ENCODE measurements at regions not wholly inside any gene's neighbourhood (a gene's known extent, or its start where the extent isn't known, plus 50 kb on each side); places are given as distances from the start of the nearest gene placed in this dataset.

GRCh38 chr22:48687606-48688005, 1140.1 kb downstream of the BRD1 start:
- TF ChIP-seq GATA2 (IDR thresholded peaks at IDR 0.05; ENCODE audit: low read depth, low read length): no peak
- no peak for TF ChIP-seq GATA3 (IDR thresholded peaks at IDR 0.05; ENCODE audit: low read depth, low read length)

GRCh38 chr22:48686694-48687302, 1140.9 kb downstream of the BRD1 start:
- TF ChIP-seq GATA2 (IDR thresholded peaks at IDR 0.05; ENCODE audit: low read depth, low read length) (no peak), GATA3 (IDR thresholded peaks at IDR 0.05; ENCODE audit: low read depth, low read length) (no peak)

DNA sequence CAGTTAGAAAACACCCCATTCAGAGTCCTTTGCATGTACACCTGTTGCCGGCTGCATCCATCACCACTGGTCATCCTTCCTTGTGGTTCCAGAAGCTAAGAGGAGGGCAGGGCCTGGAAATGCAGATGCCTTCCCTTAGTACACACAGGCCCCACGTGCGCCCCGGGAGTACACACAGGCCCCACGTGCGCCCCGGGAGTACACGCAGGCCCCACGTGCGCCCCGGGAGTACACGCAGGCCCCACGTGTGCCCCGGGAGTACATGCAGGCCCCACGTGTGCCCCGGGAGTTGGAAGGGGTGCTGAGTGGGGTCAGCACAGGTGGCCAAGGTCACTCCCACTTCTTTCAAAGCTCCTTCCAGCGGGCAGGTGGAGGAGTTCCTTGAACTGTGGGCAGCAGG, 1141.9 kb downstream of the BRD1 start:
- TF ChIP-seq GATA3 (IDR thresholded peaks at IDR 0.05; ENCODE audit: low read depth, low read length): no peak
- TF ChIP-seq GATA2 (IDR thresholded peaks at IDR 0.05; ENCODE audit: low read depth, low read length): no peak

DNA sequence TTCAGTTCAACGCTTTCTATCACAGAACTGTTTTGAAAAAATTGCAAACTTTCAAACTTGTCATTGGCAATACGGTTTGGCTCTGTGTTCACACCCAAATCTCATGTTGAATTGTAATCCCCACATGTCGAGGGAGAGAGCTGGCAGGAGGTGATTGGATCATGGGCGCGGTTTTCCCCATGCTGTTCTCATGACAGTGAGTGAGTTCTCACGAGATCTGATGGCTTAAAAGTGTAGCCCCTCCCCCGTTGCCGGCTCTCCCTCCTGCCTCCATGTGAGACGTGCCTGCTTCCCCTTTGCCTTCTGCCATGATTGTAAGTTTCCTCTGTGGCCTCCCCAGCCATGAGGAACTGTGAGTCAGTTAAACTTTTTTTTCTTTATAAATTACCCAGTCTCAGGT, 1144.0 kb downstream of the BRD1 start:
- TF ChIP-seq GATA2 (IDR thresholded peaks at IDR 0.05; ENCODE audit: low read depth, low read length) (no peak), GATA3 (IDR thresholded peaks at IDR 0.05; ENCODE audit: low read depth, low read length) (no peak)

- TF ChIP-seq GATA2 (IDR thresholded peaks at IDR 0.05; ENCODE audit: low read depth, low read length) (no peak), GATA3 (IDR thresholded peaks at IDR 0.05; ENCODE audit: low read depth, low read length) (no peak)
Measured at GRCh38 chr22:48682504-48682903, 1145.2 kb downstream of the BRD1 start.

DNA sequence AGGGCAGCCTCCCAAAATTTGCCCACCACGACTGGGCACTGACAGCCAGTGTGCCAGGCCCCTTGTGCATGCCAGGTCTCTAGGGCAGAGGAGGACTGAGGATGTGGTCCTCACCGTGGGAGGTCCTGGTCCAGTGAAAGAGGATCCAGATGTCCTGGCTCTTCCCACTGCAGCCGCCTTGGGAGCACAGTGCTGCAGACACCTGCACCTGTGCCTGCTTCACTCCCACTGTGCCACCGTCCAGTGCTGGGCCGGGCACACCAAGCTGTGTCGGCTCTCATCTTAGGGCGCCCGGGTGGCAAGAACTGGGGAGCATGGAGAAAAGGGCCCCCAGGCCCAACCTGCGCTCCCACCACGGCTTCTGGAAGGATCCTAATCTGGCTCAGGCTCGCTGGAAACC, 1147.1 kb downstream of the BRD1 start:
- no peak for TF ChIP-seq GATA3 (IDR thresholded peaks at IDR 0.05; ENCODE audit: low read depth, low read length)
- no peak for TF ChIP-seq GATA2 (IDR thresholded peaks at IDR 0.05; ENCODE audit: low read depth, low read length)

DNA sequence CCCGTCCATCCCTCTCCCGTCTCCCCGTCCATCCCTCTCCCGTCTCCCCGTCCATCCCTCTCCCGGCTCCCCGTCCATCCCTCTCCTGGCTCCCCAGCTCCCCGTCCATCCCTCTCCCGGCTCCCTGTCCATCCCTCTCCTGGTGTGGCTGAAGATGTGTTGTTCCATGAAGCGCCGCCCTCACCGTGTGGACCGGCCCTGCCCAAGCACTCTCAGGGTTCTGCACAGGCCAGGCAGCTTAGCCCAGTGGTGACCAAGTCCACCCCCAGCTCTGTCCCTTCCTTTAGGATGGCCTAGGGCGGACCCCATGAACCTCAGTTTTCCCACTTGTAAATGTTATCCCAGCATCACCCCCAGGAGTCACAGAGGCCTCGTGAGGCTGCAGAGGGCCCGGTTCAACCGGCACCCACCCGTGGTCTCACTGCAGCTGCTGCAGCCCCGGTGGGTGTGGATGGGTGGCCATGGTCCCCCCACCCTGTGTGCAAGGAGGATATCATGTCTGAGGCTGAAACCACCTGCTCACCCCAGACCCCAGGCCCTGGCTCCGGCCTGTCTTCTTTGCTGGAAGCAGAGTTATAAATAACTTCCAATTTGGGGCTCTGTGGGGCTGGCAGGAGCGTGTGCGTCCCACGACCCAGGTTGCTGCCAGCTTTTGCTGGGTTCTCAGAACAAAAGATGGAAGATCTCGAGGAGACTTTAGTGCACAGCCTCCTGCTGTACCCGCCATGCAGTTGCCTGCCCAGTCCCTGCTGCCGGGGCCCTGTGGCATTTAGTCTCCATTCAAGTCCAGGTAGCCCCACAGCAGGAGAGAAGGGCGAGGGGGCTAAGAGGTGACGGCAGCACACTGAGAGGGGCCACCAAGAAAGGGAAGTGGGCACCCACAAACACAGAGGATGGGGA, 1147.8 kb downstream of the BRD1 start:
- no peak for TF ChIP-seq GATA3 (IDR thresholded peaks at IDR 0.05; ENCODE audit: low read depth, low read length)
- TF ChIP-seq GATA2 (IDR thresholded peaks at IDR 0.05; ENCODE audit: low read depth, low read length): no peak

- no peak for TF ChIP-seq GATA3 (IDR thresholded peaks at IDR 0.05; ENCODE audit: low read depth, low read length)
- TF ChIP-seq GATA2 (IDR thresholded peaks at IDR 0.05; ENCODE audit: low read depth, low read length): no peak
Measured at GRCh38 chr22:48678171-48679135, 1149.2 kb downstream of the BRD1 start.

DNA sequence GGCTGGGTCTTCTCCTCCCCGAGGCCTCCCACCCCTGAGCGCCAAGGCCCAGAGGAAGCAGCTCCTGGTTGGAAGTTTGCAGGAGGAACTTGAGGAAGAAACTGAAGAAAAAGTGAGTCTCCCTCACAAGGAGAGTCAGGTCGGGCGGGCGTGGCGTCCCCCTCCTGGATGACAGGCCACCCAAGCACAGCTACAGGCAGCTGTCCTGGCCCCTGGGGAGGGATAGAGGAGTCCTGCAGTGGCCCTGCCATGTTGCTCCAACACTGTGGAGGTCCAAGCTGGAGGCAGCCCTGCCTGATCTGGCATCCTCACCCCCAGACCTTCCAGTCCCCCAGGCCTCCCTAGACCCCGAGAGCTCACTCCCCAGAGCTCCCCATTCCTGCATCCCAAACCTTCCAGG, 1150.1 kb downstream of the BRD1 start:
- TF ChIP-seq GATA2 (IDR thresholded peaks at IDR 0.05; ENCODE audit: low read depth, low read length): no peak
- no peak for TF ChIP-seq GATA3 (IDR thresholded peaks at IDR 0.05; ENCODE audit: low read depth, low read length)

- TF ChIP-seq GATA3 (IDR thresholded peaks at IDR 0.05; ENCODE audit: low read depth, low read length) (no peak), GATA2 (IDR thresholded peaks at IDR 0.05; ENCODE audit: low read depth, low read length) (no peak)
Measured at GRCh38 chr22:48677168-48677520, 1150.5 kb downstream of the BRD1 start.

DNA sequence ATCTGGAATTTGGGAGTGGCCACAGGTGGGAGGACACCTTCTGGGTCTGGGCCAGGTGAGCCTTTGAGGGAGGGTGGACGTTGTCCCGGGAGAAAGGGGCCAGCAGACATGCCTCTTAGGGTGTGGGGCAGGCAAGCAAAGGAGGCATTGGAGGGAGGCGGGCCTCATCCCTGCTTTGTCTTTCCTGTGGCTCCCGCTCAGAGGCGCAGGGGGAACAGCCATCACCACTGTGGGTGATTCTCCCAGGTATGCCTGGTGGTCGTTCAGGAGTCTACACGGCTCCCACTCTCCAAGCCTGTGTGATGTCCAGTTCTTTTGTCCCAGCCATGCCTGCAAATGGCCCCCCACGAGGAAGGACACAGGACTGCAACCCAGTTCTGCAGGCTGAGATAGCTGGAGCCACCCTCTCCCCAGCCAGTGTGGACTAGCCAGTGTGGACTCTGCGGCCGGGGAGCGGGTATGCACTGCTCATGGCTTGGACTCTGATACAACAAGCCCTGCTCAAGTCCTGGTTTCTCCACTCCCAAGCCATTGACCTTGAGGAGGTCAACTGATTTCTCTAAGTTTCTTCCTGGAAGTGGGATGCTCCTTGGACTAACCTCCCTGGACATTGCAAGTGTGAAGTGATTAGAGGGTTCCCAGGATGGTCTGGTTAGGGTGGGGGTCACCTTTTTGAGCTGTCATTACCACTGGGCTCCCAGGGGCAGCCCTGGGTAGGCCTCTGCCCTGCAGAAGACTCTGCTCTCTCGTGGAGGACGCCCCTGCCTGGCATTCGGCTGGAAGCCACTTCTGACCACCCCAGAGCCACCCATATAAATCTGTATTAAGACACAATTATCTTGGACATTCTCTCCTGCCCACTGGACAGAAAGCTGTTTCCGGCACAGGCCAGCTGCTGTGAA, 1151.2 kb downstream of the BRD1 start:
- TF ChIP-seq GATA2 (IDR thresholded peaks at IDR 0.05; ENCODE audit: low read depth, low read length): no peak

DNA sequence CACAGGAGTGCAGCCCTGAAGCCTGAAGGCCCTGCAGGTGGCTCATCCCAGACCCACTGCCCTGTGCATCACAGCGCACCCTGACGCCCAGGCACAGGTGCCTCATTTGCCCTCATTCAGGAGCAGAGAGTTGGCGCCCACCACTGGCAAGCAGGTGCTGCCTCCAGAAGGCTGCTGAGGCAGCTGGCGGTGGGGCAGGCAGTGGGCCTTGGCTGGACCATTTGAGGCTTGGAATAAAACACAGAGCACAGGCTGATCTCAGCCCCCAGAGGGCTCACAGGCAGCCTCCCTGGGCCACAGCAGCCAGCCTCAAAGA, 1151.9 kb downstream of the BRD1 start:
- TF ChIP-seq GATA3 (IDR thresholded peaks at IDR 0.05; ENCODE audit: low read depth, low read length): no peak
- no peak for TF ChIP-seq GATA2 (IDR thresholded peaks at IDR 0.05; ENCODE audit: low read depth, low read length)

DNA sequence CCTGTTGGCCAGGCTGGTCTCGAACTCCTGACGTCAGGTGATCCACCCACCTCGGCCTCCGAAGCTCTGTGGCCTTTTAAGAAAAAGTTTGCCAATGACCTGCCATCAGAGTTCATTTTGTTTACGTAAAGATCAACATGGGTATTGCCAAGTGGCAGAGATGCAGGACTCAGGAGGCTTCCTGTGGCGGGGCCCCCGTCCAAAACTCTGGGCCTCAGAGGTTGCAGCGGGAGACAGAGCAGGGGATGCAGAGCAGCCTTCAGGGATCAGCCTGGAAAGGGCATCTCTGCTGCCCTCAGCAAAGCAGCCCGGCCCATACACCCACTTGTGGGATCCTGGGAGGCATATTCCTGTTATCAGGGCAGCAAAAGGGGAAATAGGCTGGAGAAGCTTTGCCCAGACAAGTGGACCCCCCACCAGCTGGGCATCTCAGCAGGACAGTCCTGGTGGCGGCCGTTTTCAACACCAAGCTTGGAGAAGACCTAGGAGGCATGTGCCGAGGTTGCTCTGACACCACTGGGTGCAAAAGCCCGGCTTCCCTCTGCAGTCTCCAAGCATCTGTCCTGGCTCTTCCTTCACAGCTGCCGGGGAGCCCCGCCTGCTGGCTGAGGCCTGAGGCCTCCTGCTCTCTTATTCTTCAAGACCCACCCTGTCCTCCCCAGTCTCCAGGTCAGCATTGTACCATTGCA, 1152.4 kb downstream of the BRD1 start:
- TF ChIP-seq GATA2 (IDR thresholded peaks at IDR 0.05; ENCODE audit: low read depth, low read length) (no peak), GATA3 (IDR thresholded peaks at IDR 0.05; ENCODE audit: low read depth, low read length) (no peak)
